ENCODE measurements at regions not wholly inside any gene's neighbourhood (a gene's known extent, or its start where the extent isn't known, plus 50 kb on each side); places are given as distances from the start of the nearest gene placed in this dataset.

DNA sequence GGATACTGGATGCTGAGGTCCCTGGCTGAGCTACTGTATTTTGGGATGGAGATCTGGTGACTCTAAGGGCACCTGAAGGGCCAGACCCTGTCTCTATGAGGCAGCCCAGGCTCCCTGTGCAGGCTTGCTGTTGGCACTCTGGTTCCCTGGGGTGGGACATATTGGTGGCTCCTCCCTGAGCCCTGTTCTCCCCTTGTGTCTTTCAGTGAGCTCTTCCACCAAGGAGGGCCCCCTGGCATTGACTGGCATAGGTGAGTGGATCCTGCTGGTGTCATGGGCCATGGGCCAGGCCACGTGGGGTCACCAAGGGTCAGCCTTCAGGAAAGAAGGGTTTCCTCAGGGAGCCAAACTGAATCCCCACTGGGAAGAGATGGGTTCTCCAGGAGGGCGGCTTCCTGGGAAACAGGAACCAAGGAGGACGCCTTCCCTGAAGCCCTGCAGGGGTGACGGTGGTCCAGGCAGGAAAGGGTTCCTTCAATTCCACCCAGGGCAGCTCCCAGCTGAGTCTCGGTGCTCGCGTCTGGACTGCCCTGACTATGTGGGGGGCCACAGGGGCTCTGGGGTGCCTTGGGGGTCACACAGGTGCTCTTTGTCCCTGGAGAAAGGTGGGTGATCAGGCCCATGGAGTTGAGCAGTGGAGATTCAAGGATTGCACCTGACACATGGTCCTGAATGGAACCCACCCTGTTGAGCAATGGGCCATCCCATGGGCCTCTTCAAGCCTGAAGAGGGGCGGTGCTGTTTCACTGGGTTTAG, 220.4 kb downstream of the SNRPN start:
- TF ChIP-seq POLR2A (IDR thresholded peaks at IDR 0.05): no peak
- TF ChIP-seq, protein P1, sequence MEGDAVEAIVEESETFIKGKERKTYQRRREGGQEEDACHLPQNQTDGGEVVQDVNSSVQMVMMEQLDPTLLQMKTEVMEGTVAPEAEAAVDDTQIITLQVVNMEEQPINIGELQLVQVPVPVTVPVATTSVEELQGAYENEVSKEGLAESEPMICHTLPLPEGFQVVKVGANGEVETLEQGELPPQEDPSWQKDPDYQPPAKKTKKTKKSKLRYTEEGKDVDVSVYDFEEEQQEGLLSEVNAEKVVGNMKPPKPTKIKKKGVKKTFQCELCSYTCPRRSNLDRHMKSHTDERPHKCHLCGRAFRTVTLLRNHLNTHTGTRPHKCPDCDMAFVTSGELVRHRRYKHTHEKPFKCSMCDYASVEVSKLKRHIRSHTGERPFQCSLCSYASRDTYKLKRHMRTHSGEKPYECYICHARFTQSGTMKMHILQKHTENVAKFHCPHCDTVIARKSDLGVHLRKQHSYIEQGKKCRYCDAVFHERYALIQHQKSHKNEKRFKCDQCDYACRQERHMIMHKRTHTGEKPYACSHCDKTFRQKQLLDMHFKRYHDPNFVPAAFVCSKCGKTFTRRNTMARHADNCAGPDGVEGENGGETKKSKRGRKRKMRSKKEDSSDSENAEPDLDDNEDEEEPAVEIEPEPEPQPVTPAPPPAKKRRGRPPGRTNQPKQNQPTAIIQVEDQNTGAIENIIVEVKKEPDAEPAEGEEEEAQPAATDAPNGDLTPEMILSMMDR (IDR thresholded peaks at IDR 0.05): no peak

Measured in uterus (tissue), 2 donors.